Heart right ventricle (tissue), 16 donors: ENCODE measurements at regions not wholly inside any gene's neighbourhood (a gene's known extent, or its start where the extent isn't known, plus 50 kb on each side); places are given as distances from the start of the nearest gene placed in this dataset.

ENCODE experiments used
- ATAC-seq, 8 donors: fragments of 200-7000 bp; cut with Tn5 transposase; one replicate each; pipeline ENCODE4 v1.9.1; 2020; ENCODE audit warnings: mild to moderate bottlenecking in 8 of 8, moderate library complexity in 8 of 8, moderate number of reproducible peaks in 1 of 8
- DNase-seq, 2 donors: peaks; one replicate each; pipeline ENCODE4 v3.0.0-alpha.2; 2020
- H3K27ac ChIP-seq, 10 donors: fragments of 200-600 bp; sonication (generic) in 2 of 10; one replicate each; pipeline versions ENCODE4 v1.5.0 to v1.8.0; 2020 to 2022; ENCODE audit warnings: mild to moderate bottlenecking in 3 of 10
- H3K27me3 ChIP-seq, 7 donors: fragments of 200-600 bp; one replicate each; pipeline ENCODE4 v1.8.0; 2021 to 2022; ENCODE audit warnings: mild to moderate bottlenecking in 2 of 7
- H3K36me3 ChIP-seq, 9 donors: fragments of 200-600 bp; sonication (generic) in 1 of 9; one replicate each; pipeline versions ENCODE4 v1.5.0 to v1.8.0; 2020 to 2022; ENCODE audit warnings: mild to moderate bottlenecking in 2 of 9
- H3K4me1 ChIP-seq, 9 donors: fragments of 200-600 bp; sonication (generic) in 1 of 9; one replicate each; pipeline versions ENCODE4 v1.5.0 to v1.8.0; 2020 to 2022; ENCODE audit warnings: mild to moderate bottlenecking in 4 of 9
- H3K4me3 ChIP-seq, 10 donors: fragments of 200-600 bp; sonication (generic) in 2 of 10; one replicate each; pipeline versions ENCODE4 v1.5.0 to v1.8.0; 2020 to 2022; ENCODE audit warnings: mild to moderate bottlenecking in 7 of 10, moderate library complexity in 2 of 10
- H3K9me3 ChIP-seq, 11 donors: fragments of 200-600 bp in 10 of 11; sonication (generic) in 2 of 11; one replicate each; pipeline versions ENCODE4 v1.5.0 to v1.8.0; 2013 to 2022; ENCODE audit warnings: mild to moderate bottlenecking in 2 of 11, control low read depth in 1 of 11, moderate library complexity in 1 of 11
- WGBS, 2 donors: extraction: QIAGEN DNeasy Blood & Tissue Kit; methylation state at CpG; one replicate each; pipeline ENCODE4 v1.1.7; 2013; ENCODE audit warnings: inconsistent platforms in 1 of 2; 5-methylcytosine and 5-hydroxymethylcytosine counted together
- intact Hi-C, 10 donors: fragments of 100-400 bp; cut with DNase I; formaldehyde crosslinking; loops; one replicate each; pipeline versions ENCODE4 v1.11.1 to v1.14.2; 2022
- TF ChIP-seq, protein P1 (sequence below), 9 donors: fragments of 200-600 bp; sonication (generic) in 2 of 9; IDR thresholded peaks; one replicate each; pipeline versions ENCODE4 v1.5.0 to v1.8.0; 2021 to 2022; ENCODE audit warnings: antibody characterized with exemption in 9 of 9, mild to moderate bottlenecking in 5 of 9, moderate library complexity in 1 of 9
- donor health status: Arrhythmogenic right ventricular cardiomyopathy.
- donor health status: ischemic (EF 13 %, LVEDD 7.1; RV severe dilation, severe dysfunction).
- donor health status: healthy with polysubstance abuse.
- donor health status: DM: no; HTN: yes; CAD: no.
- donor health status: DM: no; HTN: no; CAD: no.
- donor health status: ischemic (EF 25% LVEDD 6.9; RV normal size, moderate dysfunction).
- donor health status: ischemic (EF 25% LVEDD 5.7; RV mildly dilated, moderate dysfunction).
- donor health status: healthy.
- donor health status: DM: yes; HTN: yes; CAD: no.
- donor health status: Ischemic cardiomyopathy.
- donor health status: ischemic (EF 35%, LVEDD 5.7; RV mildly dilated, moderate dysfunction).
- donor health status: nonischemic (EF 11% LVEDD 7.7; RV severe dilation, severe dysfunction).
- donor health status: DM: yes; HTN: yes; CAD: no.
- donor health status: PGD.
- donor health status: ischemic (EF 29% LVEDD 5.4; RV normal size, mild dysfunction).
- donor health status: nonischemic (EF 23%, LVEDD 6.1; RV moderate dilation, normal function).

DNA sequence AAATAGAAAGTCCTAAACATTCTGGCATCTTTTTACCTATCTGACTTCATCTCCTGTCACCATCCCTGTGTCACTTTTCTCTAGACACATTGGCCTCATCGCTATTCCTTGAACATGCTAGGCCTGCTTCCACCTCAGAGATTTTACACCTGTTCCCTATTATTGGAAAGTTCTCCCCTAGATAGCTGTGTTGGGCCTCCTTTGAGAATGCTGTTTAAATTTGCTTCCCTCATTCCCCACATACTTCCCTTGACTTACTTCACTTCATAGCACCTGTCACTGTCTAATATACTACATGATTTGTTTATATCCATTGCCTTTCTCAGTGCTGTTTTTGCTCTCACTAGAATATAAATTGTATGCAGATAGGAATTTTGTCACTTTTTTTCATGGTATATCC lies 317.0 kb upstream of the GCFC2 start:
- Histone ChIP-seq H3K9me3 (peaks cover 0 to 61% (median 16%) of the 10 kb centered on the region in 11 donors), H3K27ac (no peak overlapping the region), H3K4me1 (no peaks in the 10 kb centered on the region), H3K36me3 (no peaks in the 10 kb centered on the region), H3K27me3 (no peaks in the 10 kb centered on the region), H3K4me3 (no peak overlapping the region)
- 86 to 88% methylated on average over 1 of the region's 1 CpG for WGBS, 2 donors
- TF ChIP-seq, protein P1, sequence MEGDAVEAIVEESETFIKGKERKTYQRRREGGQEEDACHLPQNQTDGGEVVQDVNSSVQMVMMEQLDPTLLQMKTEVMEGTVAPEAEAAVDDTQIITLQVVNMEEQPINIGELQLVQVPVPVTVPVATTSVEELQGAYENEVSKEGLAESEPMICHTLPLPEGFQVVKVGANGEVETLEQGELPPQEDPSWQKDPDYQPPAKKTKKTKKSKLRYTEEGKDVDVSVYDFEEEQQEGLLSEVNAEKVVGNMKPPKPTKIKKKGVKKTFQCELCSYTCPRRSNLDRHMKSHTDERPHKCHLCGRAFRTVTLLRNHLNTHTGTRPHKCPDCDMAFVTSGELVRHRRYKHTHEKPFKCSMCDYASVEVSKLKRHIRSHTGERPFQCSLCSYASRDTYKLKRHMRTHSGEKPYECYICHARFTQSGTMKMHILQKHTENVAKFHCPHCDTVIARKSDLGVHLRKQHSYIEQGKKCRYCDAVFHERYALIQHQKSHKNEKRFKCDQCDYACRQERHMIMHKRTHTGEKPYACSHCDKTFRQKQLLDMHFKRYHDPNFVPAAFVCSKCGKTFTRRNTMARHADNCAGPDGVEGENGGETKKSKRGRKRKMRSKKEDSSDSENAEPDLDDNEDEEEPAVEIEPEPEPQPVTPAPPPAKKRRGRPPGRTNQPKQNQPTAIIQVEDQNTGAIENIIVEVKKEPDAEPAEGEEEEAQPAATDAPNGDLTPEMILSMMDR (IDR thresholded peaks at IDR 0.05), result no peak
- intact Hi-C loops, result no loop called here
- DNase-seq (no peak), ATAC-seq (no peak)

DNA sequence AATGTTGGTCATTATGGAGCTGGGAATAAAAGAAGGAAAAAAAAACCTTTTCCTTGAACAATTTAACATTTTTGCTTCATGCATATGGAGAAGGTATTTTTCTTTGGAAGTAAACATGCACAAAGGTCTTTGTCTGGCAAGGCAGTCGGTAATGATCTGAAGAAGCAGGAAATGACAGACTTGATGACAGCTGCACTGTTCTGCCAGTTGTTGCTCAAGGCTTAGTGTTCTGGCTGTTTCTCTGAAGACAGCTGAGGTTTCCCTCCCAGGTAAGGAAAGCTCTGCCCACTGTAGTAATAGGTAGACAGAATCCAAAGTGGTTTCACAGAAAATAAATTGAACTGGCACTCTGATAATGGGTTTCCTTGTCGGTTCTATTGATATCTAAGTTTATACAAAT lies 308.4 kb upstream of the GCFC2 start:
- intact Hi-C loops, result no loop called here
- WGBS, 2 donors, result 32 to 35% methylated on average over 2 of the region's 2 CpGs

DNA sequence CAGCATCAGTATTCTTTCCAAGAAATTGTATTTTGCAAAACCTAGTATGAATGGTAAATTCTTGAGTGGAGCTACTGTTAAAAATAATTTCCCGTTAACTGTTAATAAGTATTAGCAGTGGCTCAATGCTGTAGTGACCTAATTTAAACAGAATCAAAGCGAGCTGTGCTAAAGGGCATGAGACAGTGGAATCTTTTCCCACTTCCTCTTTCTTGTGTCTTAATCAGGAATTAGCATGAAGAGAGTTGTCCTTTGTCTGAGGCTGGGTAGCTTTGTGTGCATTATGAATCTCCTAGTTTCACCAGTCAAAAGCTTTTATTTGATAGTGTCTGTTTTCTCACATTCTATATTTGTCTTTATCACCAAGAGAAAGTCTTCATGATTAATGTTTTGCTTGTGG lies 298.8 kb upstream of the GCFC2 start:
- Histone ChIP-seq H3K27ac (no peak overlapping the region), H3K36me3 (no peaks in the 10 kb centered on the region), H3K9me3 (peaks cover 0 to 3% (median 0%) of the 10 kb centered on the region in 11 donors), H3K4me1 (no peaks in the 10 kb centered on the region), H3K4me3 (no peak overlapping the region), H3K27me3 (no peaks in the 10 kb centered on the region)
- TF ChIP-seq, protein P1 (IDR thresholded peaks at IDR 0.05), result no peak
- DNase-seq (no peak), ATAC-seq (no peak)
- WGBS, 2 donors, result 52 to 63% methylated on average over 2 of the region's 2 CpGs
- intact Hi-C loops, result no loop called here

More for the DNA sequence above, 308.4 kb upstream of the GCFC2 start:
- TF ChIP-seq, protein P1 (IDR thresholded peaks at IDR 0.05), result no peak
- DNase-seq (no peak), ATAC-seq (no peak)
- H3K4me1 ChIP-seq, result no peaks in the 10 kb centered on the region
- no peak overlapping the region for H3K4me3 ChIP-seq
- H3K9me3 ChIP-seq, result peaks cover 0 to 4% (median 0%) of the 10 kb centered on the region in 11 donors
- no peak overlapping the region for H3K27ac ChIP-seq
- H3K36me3 ChIP-seq, result no peaks in the 10 kb centered on the region
- no peaks in the 10 kb centered on the region for H3K27me3 ChIP-seq

DNA sequence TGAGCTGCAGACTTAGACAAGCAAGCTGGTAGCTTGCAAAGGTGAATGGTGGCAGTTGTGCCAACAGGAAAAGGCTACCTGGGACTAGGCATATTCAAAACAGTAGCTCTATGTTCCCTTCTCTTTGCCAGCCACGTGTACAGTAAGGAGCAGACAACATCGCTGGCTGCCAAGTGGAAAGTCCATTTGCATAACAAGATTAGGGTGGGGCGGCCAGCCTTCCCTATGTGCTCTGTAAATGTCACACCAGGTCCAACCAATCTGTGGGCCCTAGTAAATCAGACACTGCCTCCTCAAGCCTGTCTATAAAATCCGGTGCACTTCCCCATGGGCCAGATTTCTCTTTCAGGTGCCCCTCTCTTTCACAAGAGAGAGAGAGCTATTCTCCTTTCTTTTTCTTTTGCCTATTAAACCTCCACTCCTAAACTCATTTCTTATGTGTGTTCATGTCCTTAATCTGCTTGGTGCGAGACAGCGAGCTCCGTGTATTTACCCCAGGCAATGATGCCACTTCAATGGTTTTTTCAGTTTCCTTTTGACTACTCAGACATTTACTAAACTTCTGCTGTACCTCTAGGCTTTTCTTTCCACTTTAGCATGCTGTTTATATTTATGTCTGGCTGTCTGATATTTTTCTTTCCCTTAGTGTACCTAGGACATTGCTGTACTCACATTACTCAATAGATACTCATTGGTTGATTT lies 297.4 kb upstream of the GCFC2 start:
- H3K27me3 ChIP-seq, result no peaks in the 10 kb centered on the region
- ATAC-seq, result peak in 1 of 8 donors; percentile 60
- H3K4me1 ChIP-seq, result no peaks in the 10 kb centered on the region
- TF ChIP-seq, protein P1 (IDR thresholded peaks at IDR 0.05), result no peak
- H3K36me3 ChIP-seq, result no peaks in the 10 kb centered on the region
- H3K9me3 ChIP-seq, result peaks cover 0 to 7% (median 0%) of the 10 kb centered on the region in 11 donors
- no peak for DNase-seq
- intact Hi-C loops, result no loop called here
- no peak overlapping the region for H3K4me3 ChIP-seq
- whole genome bisulfite sequencing, 2 donors, result 48% methylated on average over 7 of the region's 7 CpGs
- H3K27ac ChIP-seq, result no peak overlapping the region
